Small intestine (tissue), 7 donors: ENCODE measurements at regions not wholly inside any gene's neighbourhood (a gene's known extent, or its start where the extent isn't known, plus 50 kb on each side); places are given as distances from the start of the nearest gene placed in this dataset.

ENCODE experiments used
- DNase-seq, 2 donors: peaks; one replicate each; pipeline versions ENCODE4 v3.0.0 to v3.0.0-alpha.2; 2013
- FAIRE-seq: peaks from 2 replicates; lab custom pipeline; 2012; peaks lifted over from hg19 to GRCh38; lab: Jason Lieb, UNC
- H3K27ac ChIP-seq, 3 donors: one replicate each; pipeline ENCODE4 v1.5.1; 2013; ENCODE audit warnings: low read length in 2 of 3, mild to moderate bottlenecking in 2 of 3, control low read depth in 1 of 3, inconsistent platforms in 1 of 3, low read depth in 1 of 3, moderate library complexity in 1 of 3
- H3K27me3 ChIP-seq, 3 donors: one replicate each; pipeline ENCODE4 v1.6.1; 2013; ENCODE audit warnings: low read length in 3 of 3, inconsistent platforms in 1 of 3; ENCODE audit not compliant: control insufficient read depth in 3 of 3, insufficient read depth in 3 of 3
- H3K36me3 ChIP-seq, 3 donors: one replicate each; pipeline ENCODE4 v1.6.1; 2013; ENCODE audit warnings: low read length in 3 of 3, inconsistent platforms in 1 of 3, low read depth in 1 of 3, mild to moderate bottlenecking in 1 of 3, moderate library complexity in 1 of 3; ENCODE audit not compliant: control insufficient read depth in 3 of 3, insufficient read depth in 2 of 3
- H3K4me1 ChIP-seq, 3 donors: one replicate each; pipeline ENCODE4 v1.6.1; 2013; ENCODE audit warnings: low read length in 2 of 3, inconsistent platforms in 1 of 3, low read depth in 1 of 3, mild to moderate bottlenecking in 1 of 3, moderate library complexity in 1 of 3; ENCODE audit not compliant: control insufficient read depth in 3 of 3, insufficient read depth in 2 of 3
- H3K4me3 ChIP-seq, 3 donors: one replicate each; pipeline ENCODE4 v1.5.1; 2013; ENCODE audit warnings: low read length in 3 of 3, control low read depth in 1 of 3, inconsistent platforms in 1 of 3, low read depth in 1 of 3, mild to moderate bottlenecking in 1 of 3, moderate library complexity in 1 of 3
- H3K9me3 ChIP-seq, 2 donors: one replicate each; pipeline ENCODE4 v1.6.1; 2013; ENCODE audit warnings: low read depth in 1 of 2, low read length in 1 of 2; ENCODE audit not compliant: control insufficient read depth in 2 of 2, insufficient read depth in 1 of 2
- WGBS, 3 donors: extraction: QIAGEN DNeasy Blood & Tissue Kit; methylation state at CpG; one replicate each; pipeline ENCODE4 v1.1.7; 2013; 5-methylcytosine and 5-hydroxymethylcytosine counted together
- donor health status: healthy with polysubstance abuse.
- donor health status: control.
- donor health status: control.
- donor health status: Bipolar disorder and iron deficiency.
- donor health status: healthy.

DNA sequence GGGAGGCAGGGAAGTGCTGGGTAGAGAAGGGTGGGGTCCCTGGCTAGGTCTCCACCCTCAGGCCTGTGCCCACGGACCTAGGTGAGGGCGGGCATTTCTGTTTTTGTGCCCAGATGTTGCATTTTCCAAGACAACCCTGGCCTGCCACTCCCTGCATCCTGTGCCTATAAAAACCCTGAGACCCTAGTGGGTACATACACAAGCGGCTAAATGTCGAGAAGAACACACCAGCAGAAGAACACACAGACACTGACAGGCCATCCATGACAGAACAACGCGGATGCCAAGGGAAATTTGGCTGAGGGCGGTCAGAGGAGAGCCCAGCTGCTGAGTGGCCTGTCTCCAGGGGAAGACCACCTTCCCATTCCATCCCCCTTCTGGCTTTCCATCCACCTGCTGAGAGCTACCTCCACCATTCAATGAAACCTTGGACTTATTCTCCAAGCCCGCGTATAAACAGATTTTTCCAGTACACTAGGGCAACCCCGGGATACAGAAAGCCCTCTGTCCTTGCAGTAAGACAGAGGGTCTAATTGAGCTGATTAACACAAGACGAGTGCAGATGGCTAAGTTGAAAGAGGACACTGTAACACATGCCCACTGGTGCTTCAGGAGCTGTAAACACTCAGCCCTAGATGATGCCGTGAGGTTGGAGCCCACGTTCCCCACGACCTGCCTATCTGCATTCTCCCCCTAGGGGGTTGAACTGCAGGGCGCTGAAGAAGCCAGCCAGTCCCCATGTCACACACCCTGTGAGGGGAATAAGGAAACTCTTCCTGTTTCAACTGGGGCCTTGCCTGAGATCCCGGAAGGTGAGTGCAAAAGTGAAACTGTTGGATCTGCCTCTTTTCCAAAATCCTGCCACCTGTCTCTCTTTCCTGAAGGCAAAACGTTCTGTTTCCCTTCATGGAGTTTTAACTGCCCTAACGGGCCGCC lies 147.2 kb upstream of the COX10 start:
- H3K27ac ChIP-seq, result no peak overlapping the region
- no peak for DNase-seq
- 78 to 80% (median 79%) methylated on average over 19 of the region's 19 CpGs for WGBS, 3 donors
- H3K36me3 ChIP-seq, result no peaks in the 10 kb centered on the region
- H3K4me1 ChIP-seq, result no peaks in the 10 kb centered on the region
- FAIRE-seq, result no peak
- H3K4me3 ChIP-seq, result no peak overlapping the region
- H3K27me3 ChIP-seq, result no peaks in the 10 kb centered on the region
- no peaks in the 10 kb centered on the region for H3K9me3 ChIP-seq

DNA sequence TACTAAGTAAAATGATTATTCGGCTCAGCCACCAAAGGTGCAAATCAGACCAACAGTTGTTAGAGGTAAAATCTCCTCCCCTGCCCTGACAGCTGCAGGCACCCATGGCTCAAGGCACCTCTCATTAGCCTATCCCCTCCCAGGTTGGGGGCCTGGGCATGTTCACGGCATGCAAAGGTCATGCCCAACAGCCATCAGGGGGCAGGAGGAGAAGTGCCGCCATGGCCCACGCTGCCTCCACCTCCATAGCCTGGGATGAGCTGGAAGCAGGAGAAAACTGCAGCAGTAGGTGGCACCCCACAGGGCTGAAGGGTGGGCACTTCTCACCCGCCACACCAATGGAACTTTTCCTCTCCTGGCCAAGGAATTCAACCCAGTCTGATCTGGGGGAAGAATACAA lies 146.4 kb upstream of the COX10 start:
- Histone ChIP-seq H3K4me1 (no peaks in the 10 kb centered on the region), H3K36me3 (no peaks in the 10 kb centered on the region), H3K27ac (no peak overlapping the region), H3K27me3 (no peaks in the 10 kb centered on the region), H3K4me3 (no peak overlapping the region), H3K9me3 (no peaks in the 10 kb centered on the region)
- DNase-seq (no peak), FAIRE-seq (no peak)
- 89 to 98% (median 96%) methylated on average over 5 of the region's 5 CpGs for WGBS, 3 donors

GRCh38 chr17:13925579-13925978 lies 143.7 kb upstream of the COX10 start:
- FAIRE-seq, result no peak
- 84 to 92% (median 88%) methylated on average over 5 of the region's 5 CpGs for WGBS, 3 donors
- Histone ChIP-seq H3K4me1 (no peaks in the 10 kb centered on the region), H3K9me3 (no peaks in the 10 kb centered on the region), H3K4me3 (no peak overlapping the region), H3K36me3 (no peaks in the 10 kb centered on the region), H3K27ac (no peak overlapping the region), H3K27me3 (no peaks in the 10 kb centered on the region)
- DNase-seq, result no peak

DNA sequence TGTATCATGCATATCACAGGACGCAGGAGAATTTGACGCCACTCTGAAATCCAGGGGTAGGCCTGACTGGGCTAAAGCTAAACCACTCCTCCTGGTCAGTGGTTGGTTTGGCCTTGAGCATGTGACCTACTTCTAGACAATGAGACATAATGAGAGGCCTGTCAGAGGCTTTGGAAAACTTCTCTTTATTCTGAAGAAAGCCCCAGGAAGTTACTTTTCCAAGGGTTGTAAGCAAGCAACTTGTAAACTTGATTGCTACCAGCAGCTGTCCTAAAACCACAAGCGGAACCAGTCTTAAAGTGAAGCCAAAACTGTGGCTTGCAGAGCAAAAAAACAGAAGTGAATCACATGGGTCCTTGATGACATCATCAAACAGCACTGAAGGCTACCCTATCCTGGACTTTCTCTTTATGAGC lies 138.2 kb upstream of the COX10 start:
- Histone ChIP-seq H3K4me3 (no peak overlapping the region), H3K36me3 (no peaks in the 10 kb centered on the region), H3K4me1 (no peaks in the 10 kb centered on the region), H3K27me3 (no peaks in the 10 kb centered on the region), H3K27ac (peak overlapping the region in 1 of 3 donors; percentile 11), H3K9me3 (no peaks in the 10 kb centered on the region)
- 80 to 91% (median 88%) methylated on average over 3 of the region's 3 CpGs for WGBS, 3 donors
- peak in 1 of 2 donors; percentile 13 for DNase-seq
- FAIRE-seq, result no peak

GRCh38 chr17:13931800-13932460 lies 137.4 kb upstream of the COX10 start:
- H3K4me3 ChIP-seq, result no peak overlapping the region
- H3K27me3 ChIP-seq, result no peaks in the 10 kb centered on the region
- no peak overlapping the region for H3K27ac ChIP-seq
- 36 to 44% (median 41%) methylated on average over 4 of the region's 4 CpGs for WGBS, 3 donors
- H3K36me3 ChIP-seq, result no peaks in the 10 kb centered on the region
- no peaks in the 10 kb centered on the region for H3K9me3 ChIP-seq
- no peak for FAIRE-seq
- no peak for DNase-seq
- H3K4me1 ChIP-seq, result no peaks in the 10 kb centered on the region

- Histone ChIP-seq H3K27me3 (no peaks in the 10 kb centered on the region), H3K4me1 (no peaks in the 10 kb centered on the region), H3K9me3 (peaks cover 0 to under 1% of the 10 kb centered on the region in 2 donors), H3K36me3 (no peaks in the 10 kb centered on the region), H3K27ac (no peak overlapping the region), H3K4me3 (no peak overlapping the region)
- 69 to 74% (median 73%) methylated on average over 8 of the region's 8 CpGs for WGBS, 3 donors
- DNase-seq (no peak), FAIRE-seq (no peak)
Measured at GRCh38 chr17:13933441-13934276, 135.6 kb upstream of the COX10 start.

GRCh38 chr17:13939222-13939621 lies 130.1 kb upstream of the COX10 start:
- no peaks in the 10 kb centered on the region for H3K27me3 ChIP-seq
- no peaks in the 10 kb centered on the region for H3K4me1 ChIP-seq
- no peaks in the 10 kb centered on the region for H3K36me3 ChIP-seq
- WGBS, 3 donors, result 42 to 65% (median 60%) methylated on average over 1 of the region's 1 CpG
- H3K27ac ChIP-seq, result no peak overlapping the region
- FAIRE-seq, result no peak
- peaks cover 0 to 4% of the 10 kb centered on the region in 2 donors for H3K9me3 ChIP-seq
- no peak overlapping the region for H3K4me3 ChIP-seq
- DNase-seq, result no peak
